Heart left ventricle (tissue), 13 donors: ENCODE measurements at regions not wholly inside any gene's neighbourhood (a gene's known extent, or its start where the extent isn't known, plus 50 kb on each side); places are given as distances from the start of the nearest gene placed in this dataset.

Experiments used
- CTCF ChIP-seq, 12 donors: fragments of 200-600 bp; sonication (generic) in 4 of 12; IDR thresholded peaks; one replicate each; pipeline versions ENCODE4 v1.5.0 to v1.8.0; 2018 to 2022; ENCODE audit warnings: antibody characterized with exemption in 12 of 12, mild to moderate bottlenecking in 5 of 12
- POLR2A ChIP-seq, 2 donors: fragments of 450-650 bp; IDR thresholded peaks; one replicate each; pipeline ENCODE4 v1.6.1; 2017; ENCODE audit warnings: antibody characterized with exemption in 2 of 2, mild to moderate bottlenecking in 2 of 2, moderate library complexity in 2 of 2
- donor health status: ischemic (EF 13 %, LVEDD 7.1; RV severe dilation, severe dysfunction).
- donor health status: DM: no; HTN: yes; CAD: no.
- donor health status: DM: no; HTN: no; CAD: no.
- donor health status: ischemic (EF 25% LVEDD 6.9; RV normal size, moderate dysfunction).
- donor health status: ischemic (EF 25% LVEDD 5.7; RV mildly dilated, moderate dysfunction).
- donor health status: ischemic (EF 35%, LVEDD 5.7; RV mildly dilated, moderate dysfunction).
- donor health status: nonischemic (EF 11% LVEDD 7.7; RV severe dilation, severe dysfunction).
- donor health status: DM: yes; HTN: yes; CAD: no.
- donor health status: PGD.
- donor health status: ischemic (EF 29% LVEDD 5.4; RV normal size, mild dysfunction).
- donor health status: nonischemic (EF 23%, LVEDD 6.1; RV moderate dilation, normal function).

GRCh38 chr6:85278466-85279035 lies 171.3 kb upstream of the NT5E start:
- no peak for TF ChIP-seq CTCF (IDR thresholded peaks at IDR 0.05)
- TF ChIP-seq POLR2A (IDR thresholded peaks at IDR 0.05): no peak
